ENCODE measurements at regions not wholly inside any gene's neighbourhood (a gene's known extent, or its start where the extent isn't known, plus 50 kb on each side); places are given as distances from the start of the nearest gene placed in this dataset.

DNA sequence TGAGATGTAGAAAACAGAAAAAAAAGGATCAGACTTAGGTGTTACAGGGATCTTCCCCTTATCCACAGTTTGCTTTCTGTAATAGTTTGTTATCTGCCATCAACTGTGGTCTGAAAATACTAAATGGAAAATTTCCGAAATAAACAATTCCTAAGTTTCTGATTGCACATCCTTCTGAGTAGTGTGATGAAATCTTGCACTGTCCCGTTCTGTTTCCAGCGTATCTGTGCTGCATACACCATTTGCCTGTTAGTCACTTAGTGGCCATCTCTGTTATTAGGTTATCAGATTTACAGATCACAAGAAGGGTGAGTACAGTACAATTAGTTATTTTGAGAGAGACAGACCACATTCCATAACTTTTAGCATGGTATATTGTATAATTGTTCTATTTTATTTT is 185.6 kb upstream of the CPHXL start:
- H3K9me3 Mint-ChIP-seq: peaks cover 80% of the 10 kb centered on the region
- Histone ChIP-seq H3K79me2 (replicated peaks; ENCODE audit: insufficient read depth) (no peaks in the 10 kb centered on the region), H3K9me2 (ENCODE audit: insufficient read depth) (no peaks in the 10 kb centered on the region), H3K4me1 (ENCODE audit: insufficient read depth) (peaks cover 9% of the 10 kb centered on the region), H3K27ac (ENCODE audit: low read depth) (no peak overlapping the region), H3K36me3 (ENCODE audit: insufficient read depth) (no peaks in the 10 kb centered on the region), H3K4me2 (no peak overlapping the region), H3F3A (replicated peaks; ENCODE audit: low read depth) (no peaks in the 10 kb centered on the region), H4K20me1 (replicated peaks; ENCODE audit: insufficient read depth) (no peaks in the 10 kb centered on the region; the same call in 1 of the 2 replicates), H3K27me3 (ENCODE audit: insufficient read depth) (peaks cover 13% of the 10 kb centered on the region), H3K4me3 (no peak overlapping the region), H2AFZ (no peak overlapping the region)
- DNase-seq (ENCODE audit: low spot score): no peak
- peaks cover 3% of the 10 kb centered on the region; the same call in 1 of the 3 replicates for H3K36me3 Mint-ChIP-seq (ENCODE audit: low read depth)
- no peak for TF ChIP-seq STAT1 (IDR thresholded peaks at IDR 0.05; ENCODE audit: unreplicated experiment)
- TF ChIP-seq CTCF (conservative IDR thresholded peaks at IDR 0.05; ENCODE audit: low read depth in 2 of 2): no peak
- no peak for TF ChIP-seq CREB1 (CRISPR knock-in tag; IDR thresholded peaks at IDR 0.05; ENCODE audit: low read depth)
- TF ChIP-seq EZH2 (IDR thresholded peaks at IDR 0.05; ENCODE audit: low read depth, unreplicated experiment): no peak
- no peak for TF ChIP-seq ZNF331 (CRISPR knock-in tag; IDR thresholded peaks at IDR 0.05; ENCODE audit: low read depth)
- TF ChIP-seq JUNB (IDR thresholded peaks at IDR 0.05; ENCODE audit: unreplicated experiment): no peak
- TF ChIP-seq ZNF114 (CRISPR knock-in tag; IDR thresholded peaks at IDR 0.05): no peak
- TF ChIP-seq, protein P1, sequence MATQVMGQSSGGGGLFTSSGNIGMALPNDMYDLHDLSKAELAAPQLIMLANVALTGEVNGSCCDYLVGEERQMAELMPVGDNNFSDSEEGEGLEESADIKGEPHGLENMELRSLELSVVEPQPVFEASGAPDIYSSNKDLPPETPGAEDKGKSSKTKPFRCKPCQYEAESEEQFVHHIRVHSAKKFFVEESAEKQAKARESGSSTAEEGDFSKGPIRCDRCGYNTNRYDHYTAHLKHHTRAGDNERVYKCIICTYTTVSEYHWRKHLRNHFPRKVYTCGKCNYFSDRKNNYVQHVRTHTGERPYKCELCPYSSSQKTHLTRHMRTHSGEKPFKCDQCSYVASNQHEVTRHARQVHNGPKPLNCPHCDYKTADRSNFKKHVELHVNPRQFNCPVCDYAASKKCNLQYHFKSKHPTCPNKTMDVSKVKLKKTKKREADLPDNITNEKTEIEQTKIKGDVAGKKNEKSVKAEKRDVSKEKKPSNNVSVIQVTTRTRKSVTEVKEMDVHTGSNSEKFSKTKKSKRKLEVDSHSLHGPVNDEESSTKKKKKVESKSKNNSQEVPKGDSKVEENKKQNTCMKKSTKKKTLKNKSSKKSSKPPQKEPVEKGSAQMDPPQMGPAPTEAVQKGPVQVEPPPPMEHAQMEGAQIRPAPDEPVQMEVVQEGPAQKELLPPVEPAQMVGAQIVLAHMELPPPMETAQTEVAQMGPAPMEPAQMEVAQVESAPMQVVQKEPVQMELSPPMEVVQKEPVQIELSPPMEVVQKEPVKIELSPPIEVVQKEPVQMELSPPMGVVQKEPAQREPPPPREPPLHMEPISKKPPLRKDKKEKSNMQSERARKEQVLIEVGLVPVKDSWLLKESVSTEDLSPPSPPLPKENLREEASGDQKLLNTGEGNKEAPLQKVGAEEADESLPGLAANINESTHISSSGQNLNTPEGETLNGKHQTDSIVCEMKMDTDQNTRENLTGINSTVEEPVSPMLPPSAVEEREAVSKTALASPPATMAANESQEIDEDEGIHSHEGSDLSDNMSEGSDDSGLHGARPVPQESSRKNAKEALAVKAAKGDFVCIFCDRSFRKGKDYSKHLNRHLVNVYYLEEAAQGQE (IDR thresholded peaks at IDR 0.05; ENCODE audit: unreplicated experiment): no peak
- H3K27me3 Mint-ChIP-seq (ENCODE audit: insufficient read depth, low read depth, poor library complexity): peaks cover 3% of the 10 kb centered on the region
- no peak overlapping the region for H3K27ac Mint-ChIP-seq
- peaks cover 5% of the 10 kb centered on the region for H3K4me1 Mint-ChIP-seq
- no peak for ATAC-seq
- H3K4me3 Mint-ChIP-seq: no peak overlapping the region

DNA sequence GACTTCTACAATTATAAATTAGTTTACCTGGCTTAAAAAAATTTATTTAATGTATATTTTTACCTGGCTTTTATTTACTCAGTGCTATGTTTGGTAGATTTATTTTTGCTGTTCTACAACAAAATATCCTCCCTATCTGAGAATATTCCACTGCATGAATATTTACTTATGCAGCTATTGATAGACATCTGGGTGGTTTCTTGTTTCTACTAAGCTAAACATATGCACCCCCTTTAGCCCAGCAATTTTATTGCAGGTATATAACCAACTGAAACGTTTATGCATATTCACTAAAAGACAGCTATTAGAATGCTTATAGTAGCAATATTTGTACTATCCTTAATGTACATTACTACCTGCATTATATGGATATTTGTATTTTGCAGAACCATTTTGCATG is 187.7 kb upstream of the CPHXL start:
- Histone ChIP-seq H3K4me3 (no peak overlapping the region), H3F3A (replicated peaks; ENCODE audit: low read depth) (no peaks in the 10 kb centered on the region), H3K79me2 (replicated peaks; ENCODE audit: insufficient read depth) (no peaks in the 10 kb centered on the region), H3K4me2 (no peak overlapping the region), H3K36me3 (ENCODE audit: insufficient read depth) (no peaks in the 10 kb centered on the region), H3K9me2 (ENCODE audit: insufficient read depth) (no peaks in the 10 kb centered on the region), H3K4me1 (ENCODE audit: insufficient read depth) (peaks cover 6% of the 10 kb centered on the region), H4K20me1 (replicated peaks; ENCODE audit: insufficient read depth) (no peaks in the 10 kb centered on the region; the same call in 1 of the 2 replicates), H2AFZ (no peak overlapping the region), H3K27ac (ENCODE audit: low read depth) (no peak overlapping the region), H3K27me3 (ENCODE audit: insufficient read depth) (peaks cover 34% of the 10 kb centered on the region)
- H3K4me1 Mint-ChIP-seq: peaks cover 5% of the 10 kb centered on the region
- no peak for DNase-seq (ENCODE audit: low spot score)
- peaks cover 79% of the 10 kb centered on the region for H3K9me3 Mint-ChIP-seq
- H3K27me3 Mint-ChIP-seq (ENCODE audit: insufficient read depth, low read depth, poor library complexity): peaks cover 5% of the 10 kb centered on the region
- H3K36me3 Mint-ChIP-seq (ENCODE audit: low read depth): peaks cover 3% of the 10 kb centered on the region; the same call in 1 of the 3 replicates
- H3K4me3 Mint-ChIP-seq: no peak overlapping the region
- no peak overlapping the region for H3K27ac Mint-ChIP-seq
- no peak for ATAC-seq
- no peak for TF ChIP-seq NANOG (IDR thresholded peaks at IDR 0.05; ENCODE audit: borderline replicate concordance)
- TF ChIP-seq, protein P1 (IDR thresholded peaks at IDR 0.05; ENCODE audit: unreplicated experiment): no peak
- TF ChIP-seq CREB1 (CRISPR knock-in tag; IDR thresholded peaks at IDR 0.05; ENCODE audit: low read depth): no peak
- TF ChIP-seq JUNB (IDR thresholded peaks at IDR 0.05; ENCODE audit: unreplicated experiment): no peak
- no peak for TF ChIP-seq STAT1 (IDR thresholded peaks at IDR 0.05; ENCODE audit: unreplicated experiment)

Measured in GM23338 (cell line).